MCF 10A (cell line): ENCODE measurements at regions not wholly inside any gene's neighbourhood (a gene's known extent, or its start where the extent isn't known, plus 50 kb on each side); places are given as distances from the start of the nearest gene placed in this dataset.

ENCODE experiments used
- BruUV-seq: library from RNA; stranded (reverse); fragments of 400-500 nt; replicated peaks from 2 replicates; lab custom pipeline; 2021; lab: Mats Ljungman, UMichigan
- CTCF ChIA-PET: fragments of 300-600 bp; sonication (Branson Sonifier 250); formaldehyde crosslinking; extraction: SDS; loops from one replicate; lab custom pipeline; 2021; ENCODE audit warnings: antibody characterized with exemption, inconsistent platforms; lab: Yijun Ruan, JAX
- POLR2A ChIA-PET: fragments of 300-600, 350-650 bp; sonication (Branson Sonifier 250); formaldehyde crosslinking; extraction: SDS; loops from one replicate; lab custom pipeline; 2020; ENCODE audit warnings: antibody characterized with exemption, inconsistent platforms; lab: Yijun Ruan, JAX
- DNase-seq: peaks from one replicate; pipeline ENCODE4 v3.0.0-alpha.2; 2018; ENCODE audit not compliant: unreplicated experiment
- H3K27ac Mint-ChIP-seq: one replicate; pipeline ENCODE4 v1.8.0; 2022; ENCODE audit warnings: mild to moderate bottlenecking, low read depth, mixed read lengths; ENCODE audit not compliant: unreplicated experiment
- H3K27me3 Mint-ChIP-seq: one replicate; pipeline ENCODE4 v1.8.0; 2022; ENCODE audit warnings: mixed read lengths; ENCODE audit not compliant: insufficient read depth, unreplicated experiment
- H3K36me3 Mint-ChIP-seq: one replicate; pipeline ENCODE4 v1.8.0; 2022; ENCODE audit warnings: mild to moderate bottlenecking, moderate library complexity, mixed read lengths; ENCODE audit not compliant: insufficient read depth, unreplicated experiment
- H3K4me1 Mint-ChIP-seq: one replicate; pipeline ENCODE4 v1.8.0; 2022; ENCODE audit warnings: mixed read lengths; ENCODE audit not compliant: insufficient read depth, unreplicated experiment
- H3K4me3 Mint-ChIP-seq: one replicate; pipeline ENCODE4 v1.8.0; 2022; ENCODE audit warnings: mild to moderate bottlenecking, moderate library complexity, mixed read lengths; ENCODE audit not compliant: unreplicated experiment
- H3K9me3 Mint-ChIP-seq: one replicate; pipeline ENCODE4 v1.8.0; 2022; ENCODE audit warnings: mixed read lengths; ENCODE audit not compliant: unreplicated experiment
- CTCF ChIP-seq: fragments of 200-600 bp; IDR thresholded peaks from one replicate; pipeline ENCODE4 v1.8.0; 2022; ENCODE audit warnings: antibody characterized with exemption, mild to moderate bottlenecking; ENCODE audit not compliant: unreplicated experiment
- intact Hi-C: fragments of 100-400 bp; cut with micrococcal nuclease; formaldehyde crosslinking; loops from 2 replicates; pipeline ENCODE4 v1.14.1; 2022

- intact Hi-C loops, result no loop called here
- no TSS peak for BruUV-seq
- no peak overlapping the region for H3K27ac Mint-ChIP-seq
Observed at GRCh38 chr3:162521669-162522068, 1025.1 kb downstream of the OTOL1 start.

GRCh38 chr3:162525066-162525742 lies 1028.6 kb downstream of the OTOL1 start:
- H3K4me3 Mint-ChIP-seq, result no peak overlapping the region
- POLR2A ChIA-PET, result interaction anchor here (0.6 kb wide), 1 partner anchor 9 kb away, joined by 3 read pairs; no protein-coding TSS in a partner anchor

More at GRCh38 chr3:162521669-162522068, 1025.1 kb downstream of the OTOL1 start:
- no peaks in the 10 kb centered on the region for H3K27me3 Mint-ChIP-seq
- no peaks in the 10 kb centered on the region for H3K9me3 Mint-ChIP-seq
- ChIA-PET POLR2A (no interaction called here), CTCF (no interaction called here)
- H3K36me3 Mint-ChIP-seq, result no peaks in the 10 kb centered on the region
- no peak for TF ChIP-seq CTCF
- no peak overlapping the region for H3K4me3 Mint-ChIP-seq
- DNase-seq, result no peak
- H3K4me1 Mint-ChIP-seq, result no peaks in the 10 kb centered on the region

GRCh38 chr3:162525771-162526170 lies 1029.2 kb downstream of the OTOL1 start:
- Mint-ChIP-seq H3K27ac (no peak overlapping the region), H3K4me1 (no peaks in the 10 kb centered on the region), H3K4me3 (no peak overlapping the region), H3K9me3 (no peaks in the 10 kb centered on the region), H3K27me3 (no peaks in the 10 kb centered on the region), H3K36me3 (no peaks in the 10 kb centered on the region)
- ChIA-PET CTCF (no interaction called here), POLR2A (interaction anchor here (0.6 kb wide), 1 partner anchor 9 kb away, joined by 3 read pairs; no protein-coding TSS in a partner anchor)
- no TSS peak for BruUV-seq
- intact Hi-C loops, result no loop called here
- no peak for TF ChIP-seq CTCF
- no peak for DNase-seq

More at GRCh38 chr3:162525066-162525742, 1028.6 kb downstream of the OTOL1 start:
- Mint-ChIP-seq H3K36me3 (no peaks in the 10 kb centered on the region), H3K4me1 (no peaks in the 10 kb centered on the region), H3K27me3 (no peaks in the 10 kb centered on the region), H3K9me3 (no peaks in the 10 kb centered on the region), H3K27ac (no peak overlapping the region)
- no TSS peak for BruUV-seq
- CTCF ChIA-PET, result no interaction called here
- TF ChIP-seq CTCF, result no peak
- DNase-seq, result peak; percentile 67
- intact Hi-C loops, result no loop called here

GRCh38 chr3:162534431-162534830 lies 1037.8 kb downstream of the OTOL1 start:
- TF ChIP-seq CTCF, result no peak
- H3K27me3 Mint-ChIP-seq, result no peaks in the 10 kb centered on the region

More at GRCh38 chr3:162534431-162534830, 1037.8 kb downstream of the OTOL1 start:
- Mint-ChIP-seq H3K4me1 (no peaks in the 10 kb centered on the region), H3K4me3 (no peak overlapping the region), H3K36me3 (no peaks in the 10 kb centered on the region), H3K9me3 (no peaks in the 10 kb centered on the region), H3K27ac (no peak overlapping the region)
- ChIA-PET POLR2A (no interaction called here), CTCF (no interaction called here)
- DNase-seq, result no peak
- intact Hi-C loops, result no loop called here
- BruUV-seq, result no TSS peak
